ENCODE measurements at regions not wholly inside any gene's neighbourhood (a gene's known extent, or its start where the extent isn't known, plus 50 kb on each side); places are given as distances from the start of the nearest gene placed in this dataset.
"Not testable (repeated sequence)": the region's sequence is repeated elsewhere in the genome, so short reads cannot be mapped to it uniquely, and the experiment has no call there.

- TF ChIP-seq CTCF (IDR thresholded peaks at IDR 0.05); ZFX (IDR thresholded peaks at IDR 0.05; ENCODE audit: borderline replicate concordance): not testable (repeated sequence)
Measured at GRCh38 chr2:91516669-91517068, 2825.2 kb downstream of the RPIA start.
